ENCODE measurements at regions not wholly inside any gene's neighbourhood (a gene's known extent, or its start where the extent isn't known, plus 50 kb on each side); places are given as distances from the start of the nearest gene placed in this dataset.

- no peak for TF ChIP-seq CTCF (IDR thresholded peaks at IDR 0.05 in 8 of 11, conservative IDR thresholded peaks at IDR 0.05 in 3 of 11)
- TF ChIP-seq POLR2A (IDR thresholded peaks at IDR 0.05) = no peak
- TF ChIP-seq POLR2AphosphoS5 (IDR thresholded peaks at IDR 0.05) = no peak
Observed at GRCh38 chr3:64303401-64303800, 78.1 kb upstream of the PRICKLE2 start.

All from spleen (tissue), 7 donors.